ENCODE measurements at regions not wholly inside any gene's neighbourhood (a gene's known extent, or its start where the extent isn't known, plus 50 kb on each side); places are given as distances from the start of the nearest gene placed in this dataset.

- TF ChIP-seq, protein P1, sequence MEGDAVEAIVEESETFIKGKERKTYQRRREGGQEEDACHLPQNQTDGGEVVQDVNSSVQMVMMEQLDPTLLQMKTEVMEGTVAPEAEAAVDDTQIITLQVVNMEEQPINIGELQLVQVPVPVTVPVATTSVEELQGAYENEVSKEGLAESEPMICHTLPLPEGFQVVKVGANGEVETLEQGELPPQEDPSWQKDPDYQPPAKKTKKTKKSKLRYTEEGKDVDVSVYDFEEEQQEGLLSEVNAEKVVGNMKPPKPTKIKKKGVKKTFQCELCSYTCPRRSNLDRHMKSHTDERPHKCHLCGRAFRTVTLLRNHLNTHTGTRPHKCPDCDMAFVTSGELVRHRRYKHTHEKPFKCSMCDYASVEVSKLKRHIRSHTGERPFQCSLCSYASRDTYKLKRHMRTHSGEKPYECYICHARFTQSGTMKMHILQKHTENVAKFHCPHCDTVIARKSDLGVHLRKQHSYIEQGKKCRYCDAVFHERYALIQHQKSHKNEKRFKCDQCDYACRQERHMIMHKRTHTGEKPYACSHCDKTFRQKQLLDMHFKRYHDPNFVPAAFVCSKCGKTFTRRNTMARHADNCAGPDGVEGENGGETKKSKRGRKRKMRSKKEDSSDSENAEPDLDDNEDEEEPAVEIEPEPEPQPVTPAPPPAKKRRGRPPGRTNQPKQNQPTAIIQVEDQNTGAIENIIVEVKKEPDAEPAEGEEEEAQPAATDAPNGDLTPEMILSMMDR (IDR thresholded peaks at IDR 0.05 in 8 of 11, conservative IDR thresholded peaks at IDR 0.05 in 3 of 11), result no peak
- TF ChIP-seq POLR2AphosphoS5 (IDR thresholded peaks at IDR 0.05) (no peak), POLR2A (IDR thresholded peaks at IDR 0.05) (no peak)
Measured at GRCh38 chr2:54401554-54401953, 54.6 kb upstream of the SPTBN1 start.

All from spleen (tissue), 7 donors.